GM19035 (cell line): ENCODE measurements at regions not wholly inside any gene's neighbourhood (a gene's known extent, or its start where the extent isn't known, plus 50 kb on each side); places are given as distances from the start of the nearest gene placed in this dataset.

Source experiments
- ATAC-seq: cut with Tn5 transposase; IDR thresholded peaks from one replicate; pipeline ENCODE4 v1.9.1; 2021; ENCODE audit not compliant: unreplicated experiment

- no peak for ATAC-seq
These were observed 375.0 kb downstream of the MAN2A1 start for GRCh38 chr5:110064603-110065268.

DNA sequence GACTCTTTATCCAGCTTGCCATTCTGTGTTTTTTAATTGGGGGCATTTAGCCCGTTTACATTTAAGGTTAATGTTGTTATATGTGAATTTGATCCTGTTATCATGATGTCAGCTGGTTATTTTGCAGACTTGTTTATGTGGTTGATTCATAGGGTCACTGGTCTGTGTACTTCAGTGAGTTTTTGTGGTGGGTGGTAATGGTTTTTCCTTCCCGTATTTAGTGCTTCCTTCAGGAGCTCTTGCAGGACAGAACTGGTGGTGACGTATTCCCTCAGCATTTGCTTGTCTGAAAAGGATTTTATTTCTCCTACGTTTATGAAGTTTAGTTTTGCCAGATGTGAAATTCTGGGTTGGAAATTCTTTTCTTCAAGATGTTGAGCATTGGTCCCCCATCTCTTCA lies 381.1 kb downstream of the MAN2A1 start:
- ATAC-seq: no peak

DNA sequence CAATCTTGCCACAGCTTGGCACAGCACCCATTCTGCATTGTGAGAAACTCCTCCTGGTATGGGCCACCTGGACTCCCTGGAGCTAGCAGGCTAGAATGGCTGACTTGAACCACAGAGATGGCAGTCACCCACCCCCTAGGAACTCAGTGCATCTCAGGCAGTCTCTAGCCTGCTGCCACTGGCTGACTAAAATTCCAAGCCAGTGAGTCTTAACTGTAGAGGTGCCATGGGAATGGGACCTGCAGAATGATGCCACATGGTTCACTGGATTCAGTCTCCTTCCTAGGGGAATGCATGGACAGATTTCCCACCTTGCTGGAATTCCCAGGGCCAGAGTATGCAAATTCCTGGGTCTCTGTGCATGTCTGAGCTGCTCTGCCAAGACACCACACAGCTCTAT lies 382.9 kb downstream of the MAN2A1 start:
- ATAC-seq: no peak

DNA sequence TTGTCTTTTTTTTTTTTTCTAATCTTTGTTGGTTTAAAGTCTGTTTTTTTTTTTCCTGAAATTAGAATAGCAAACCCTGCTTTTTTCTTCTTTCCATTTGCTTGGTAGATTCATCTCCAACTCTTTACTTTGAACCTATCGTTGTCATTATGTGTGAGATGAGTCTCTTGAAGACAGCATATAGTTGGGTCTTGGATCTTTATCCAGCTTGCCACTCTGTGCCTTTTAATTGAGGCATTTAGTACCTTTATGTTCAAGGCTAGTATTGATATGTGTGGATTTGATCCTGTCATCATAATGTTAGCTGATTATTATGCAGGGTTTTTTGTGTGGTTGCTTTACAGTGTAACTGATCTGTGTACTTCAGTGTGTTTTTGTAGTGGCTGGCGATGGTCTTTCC lies 383.8 kb downstream of the MAN2A1 start:
- no peak for ATAC-seq

GRCh38 chr5:110075656-110076055 lies 385.9 kb downstream of the MAN2A1 start:
- ATAC-seq: no peak

DNA sequence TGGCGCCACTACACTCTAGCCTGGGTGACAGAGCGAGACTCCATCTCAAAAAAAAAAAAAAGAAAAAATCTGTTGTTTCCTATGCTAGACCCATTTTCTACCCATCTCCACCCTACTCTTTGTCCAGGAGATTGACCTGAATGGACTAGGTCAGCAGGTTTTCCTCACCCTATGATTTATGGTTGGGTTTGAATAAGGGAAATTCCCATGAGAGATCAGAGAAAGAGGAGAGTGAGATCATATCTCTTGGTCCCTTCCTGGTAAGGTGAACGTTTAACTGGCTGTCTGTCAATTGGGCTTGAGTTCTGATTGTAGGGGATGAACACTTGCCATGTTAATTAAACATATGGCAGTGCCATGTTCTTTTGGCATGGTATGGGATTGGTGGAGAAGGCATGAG lies 387.4 kb downstream of the MAN2A1 start:
- no peak for ATAC-seq

GRCh38 chr5:110082194-110082593 lies 392.5 kb downstream of the MAN2A1 start:
- no peak for ATAC-seq

- ATAC-seq: no peak
These were observed 393.1 kb downstream of the MAN2A1 start for GRCh38 chr5:110082863-110083262.

DNA sequence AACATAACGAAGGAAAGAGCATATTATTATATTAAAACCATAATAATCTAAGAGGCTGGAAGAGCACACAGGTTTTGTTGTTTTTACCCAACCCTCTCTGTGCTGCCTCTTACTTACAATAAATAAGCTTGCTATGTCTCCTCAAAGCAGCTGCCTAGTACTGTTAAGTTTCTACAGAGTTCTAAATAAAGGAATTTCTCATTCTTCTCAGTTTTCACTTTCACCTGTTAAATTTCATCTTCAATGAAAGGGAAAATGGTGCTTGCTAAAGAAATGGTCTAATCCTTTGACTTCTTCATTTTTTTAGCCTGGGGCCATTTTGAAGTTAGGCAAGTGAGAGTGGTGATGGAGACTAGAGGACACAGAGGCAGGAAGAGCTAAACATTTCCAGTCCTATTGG lies 396.1 kb downstream of the MAN2A1 start:
- ATAC-seq: no peak

DNA sequence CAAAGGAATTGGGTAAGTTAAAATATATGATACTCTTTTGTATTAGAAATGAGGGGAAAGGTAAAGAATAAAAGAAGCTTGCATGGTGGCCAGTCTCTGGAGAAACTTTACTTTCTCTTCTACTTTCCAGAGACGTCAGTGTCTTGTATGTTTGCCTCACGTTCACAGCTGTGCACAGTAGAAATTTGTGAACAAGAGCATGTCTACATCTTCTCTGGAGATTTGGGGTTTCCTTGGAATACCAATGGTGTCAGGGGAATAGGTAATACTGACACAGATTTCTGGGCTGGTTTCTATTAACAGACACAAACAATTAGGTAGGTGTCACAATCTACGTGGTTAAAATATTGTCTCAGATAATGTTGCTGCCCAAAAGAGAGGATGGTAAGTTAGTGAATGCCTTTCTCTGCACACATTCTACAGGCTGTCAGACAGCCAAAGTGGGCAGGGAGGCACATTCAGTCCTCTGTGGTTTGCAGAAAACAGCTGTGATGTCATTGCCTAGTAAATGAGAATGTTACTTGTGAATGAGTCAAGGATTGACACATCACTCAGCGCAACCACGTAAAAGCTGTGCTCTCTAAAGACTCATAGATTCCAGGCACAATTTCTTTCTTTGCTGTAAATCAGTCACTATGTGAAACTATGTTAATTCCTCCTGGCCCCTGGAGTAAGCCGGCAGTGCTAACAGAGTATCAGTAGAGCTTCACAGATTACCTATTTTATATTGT lies 397.1 kb downstream of the MAN2A1 start:
- no peak for ATAC-seq

- no peak for ATAC-seq
These were observed 398.1 kb downstream of the MAN2A1 start for GRCh38 chr5:110087829-110088228.

DNA sequence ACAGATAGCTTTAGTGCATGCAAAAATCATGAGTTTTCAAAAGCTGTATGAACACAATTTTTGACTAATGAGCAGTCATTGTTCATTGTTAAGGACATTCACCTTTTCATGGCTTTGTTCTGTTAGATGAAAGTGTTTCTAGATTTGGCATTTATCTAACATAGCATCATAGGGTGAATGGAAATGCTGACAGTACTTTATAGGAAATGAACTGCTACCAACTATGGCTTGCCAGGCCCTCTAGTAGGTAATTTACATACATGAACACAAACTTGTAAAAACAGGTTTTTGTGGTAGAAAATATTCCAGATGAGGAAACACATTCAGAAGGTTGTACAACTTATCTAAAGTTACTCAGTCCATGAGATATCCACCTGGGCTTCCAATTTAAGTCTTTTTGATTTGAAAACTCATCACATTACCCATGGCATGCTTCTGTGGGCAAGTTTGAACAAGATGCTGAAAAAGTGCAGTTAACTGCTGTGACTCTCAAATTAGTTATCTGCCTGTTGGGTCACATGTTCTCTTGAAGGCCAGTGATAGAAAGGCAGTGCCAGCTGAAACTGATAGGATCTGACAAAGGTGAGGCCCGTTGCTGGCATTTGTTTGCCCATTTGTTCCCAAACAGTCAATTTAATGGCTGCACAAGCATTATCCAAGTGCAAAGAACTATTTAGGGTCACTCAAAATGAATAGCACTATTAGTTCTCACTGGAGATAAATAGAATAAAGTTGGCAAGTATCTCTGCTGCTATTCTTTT lies 399.1 kb downstream of the MAN2A1 start:
- ATAC-seq: no peak

DNA sequence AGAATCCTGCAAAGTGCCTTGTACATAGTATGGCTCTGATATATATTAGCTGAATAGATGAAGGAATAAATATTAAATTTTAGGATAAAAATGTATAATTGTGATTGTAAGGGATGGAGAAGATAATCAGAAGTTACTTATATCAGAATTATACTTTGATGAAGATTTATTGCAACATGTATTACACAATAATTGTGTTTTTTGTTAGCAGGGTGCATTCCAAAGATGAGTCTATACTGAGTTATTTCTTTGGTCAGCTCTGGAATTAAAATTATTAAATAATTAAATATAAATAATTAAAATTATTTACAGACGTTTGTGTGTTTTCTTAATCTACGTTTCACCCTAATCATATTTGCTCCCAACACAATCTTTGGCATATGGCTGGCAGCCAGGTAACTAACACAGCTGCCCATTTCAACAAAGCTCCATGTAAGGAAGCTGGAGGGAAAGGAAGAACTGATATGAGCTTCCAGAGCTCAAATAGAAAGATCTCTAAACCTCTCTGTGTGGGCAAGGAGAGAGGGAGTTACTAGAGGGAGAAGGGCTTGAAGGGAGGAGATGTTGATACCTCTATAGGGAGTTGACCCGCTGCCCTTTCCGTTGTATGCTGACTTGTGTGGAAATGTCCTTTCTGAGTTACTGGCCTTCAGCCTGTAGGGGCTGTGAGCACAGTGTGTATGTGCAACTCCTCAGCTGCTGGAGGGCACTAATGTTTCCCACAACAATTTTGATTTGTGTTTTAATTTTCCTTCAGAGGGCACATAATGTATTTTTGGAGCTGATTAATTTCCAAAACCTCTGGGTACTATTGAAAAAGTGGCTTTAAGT lies 403.4 kb downstream of the MAN2A1 start:
- no peak for ATAC-seq

DNA sequence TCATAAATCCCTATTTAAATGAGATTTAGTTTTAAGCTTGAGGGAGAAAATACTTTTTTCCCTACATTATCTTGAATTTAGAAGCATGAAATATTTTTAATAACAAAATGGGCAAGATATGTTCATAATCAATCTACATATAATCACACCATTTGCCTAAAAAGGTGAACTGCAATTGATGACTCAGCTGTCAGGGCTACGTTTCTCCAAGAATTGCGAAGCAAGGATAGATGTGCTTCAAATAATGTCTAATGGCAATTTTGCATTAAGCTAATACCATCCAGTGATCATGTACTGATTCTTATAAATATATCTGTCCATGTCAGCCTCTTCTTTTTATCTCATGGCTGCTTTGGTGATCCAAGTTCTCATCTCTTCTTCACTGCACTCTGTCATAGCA lies 404.4 kb downstream of the MAN2A1 start:
- no peak for ATAC-seq

- ATAC-seq: no peak
These were observed 404.8 kb downstream of the MAN2A1 start for GRCh38 chr5:110094548-110094947.

DNA sequence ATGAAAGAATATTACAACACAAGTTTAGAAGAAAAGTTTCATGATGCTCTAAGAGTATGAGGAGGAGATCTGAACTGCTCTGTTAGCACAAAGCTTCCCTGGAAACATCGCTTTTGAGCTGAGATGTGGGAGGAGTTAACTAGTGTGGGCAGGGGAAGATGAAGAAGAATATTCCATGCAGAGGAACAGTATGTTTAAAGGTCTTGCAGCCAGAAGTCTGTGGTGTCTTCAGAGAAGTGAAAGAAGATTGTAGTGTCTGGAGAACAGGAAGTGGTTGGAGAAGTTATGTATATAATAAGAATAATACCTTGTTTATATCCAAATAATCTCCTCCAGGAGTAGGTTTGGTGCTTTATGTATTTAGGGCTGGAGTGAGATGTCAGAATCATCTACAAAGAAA lies 406.7 kb downstream of the MAN2A1 start:
- no peak for ATAC-seq

- no peak for ATAC-seq
These were observed 409.8 kb downstream of the MAN2A1 start for GRCh38 chr5:110099572-110099971.

DNA sequence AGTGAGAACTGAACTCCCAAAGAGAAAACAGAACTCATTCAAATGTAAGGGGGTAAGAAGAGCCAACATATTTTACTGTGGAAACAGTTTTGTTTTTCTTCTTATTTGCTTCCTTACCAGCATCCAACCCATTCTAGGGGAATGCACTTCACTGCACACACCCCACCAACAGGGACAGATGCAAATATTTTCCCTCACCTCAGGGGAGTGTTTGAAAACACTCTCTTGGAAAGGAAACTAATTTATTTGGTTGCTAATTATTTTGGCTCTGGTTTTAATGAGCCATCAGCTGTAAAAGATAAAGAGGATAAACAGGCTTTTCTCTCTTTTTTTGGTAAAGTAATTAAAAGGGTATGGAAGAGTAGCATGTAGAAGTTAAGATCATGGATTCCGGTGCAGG lies 413.4 kb downstream of the MAN2A1 start:
- no peak for ATAC-seq

GRCh38 chr5:110104060-110104725 lies 414.5 kb downstream of the MAN2A1 start:
- no peak for ATAC-seq
